A549 (cell line): ENCODE measurements at regions not wholly inside any gene's neighbourhood (a gene's known extent, or its start where the extent isn't known, plus 50 kb on each side); places are given as distances from the start of the nearest gene placed in this dataset.

Experiments used
- ATAC-seq, 2 experiments: fragments of 200-7000 bp in 1 of 2; fragments of >200 bp in 1 of 2; cut with Nextera tagmentation in 1 of 2; cut with Tn5 transposase in 1 of 2; 3 replicates each; pipeline versions ENCODE4 v1.8.0 to v1.9.1; 2018 to 2020; ENCODE audit warnings: mild to moderate bottlenecking in 1 of 2, moderate library complexity in 1 of 2
- CTCF ChIA-PET: fragments of 300-600 bp; sonication (Branson Sonifier 250); formaldehyde crosslinking; extraction: SDS; loops from one replicate; lab custom pipeline; 2021; ENCODE audit warnings: antibody characterized with exemption, inconsistent platforms; lab: Yijun Ruan, JAX
- POLR2A ChIA-PET: fragments of 350-600 bp; formaldehyde crosslinking; extraction: SDS; loops from one replicate; lab custom pipeline; 2021; ENCODE audit warnings: antibody characterized with exemption, inconsistent platforms; lab: Yijun Ruan, JAX
- DNase-seq, 2 experiments: peaks; one replicate each; pipeline versions ENCODE4 v3.0.0 to v3.0.0-alpha.2; 2011 to 2016; ENCODE audit warnings: low read depth in 1 of 2, low spot score in 1 of 2
- FAIRE-seq: peaks from 2 replicates; lab custom pipeline; 2011; peaks lifted over from hg19 to GRCh38; lab: Jason Lieb, UNC
- H3K27ac ChIP-seq, 2 experiments: fragments of >200 bp; sonication (Bioruptor Twin); formaldehyde crosslinking; 3 replicates each; pipeline ENCODE4 v1.5.1; 2016 to 2017
- H3K4me1 ChIP-seq: fragments of >200 bp; sonication (Bioruptor Twin); formaldehyde crosslinking; 3 replicates; pipeline ENCODE4 v1.6.1; 2016
- H3K4me2 ChIP-seq: fragments of >200 bp; sonication (Bioruptor Twin); formaldehyde crosslinking; 3 replicates; pipeline ENCODE4 v1.6.1; 2016
- H3K4me3 ChIP-seq: fragments of >200 bp; sonication (Bioruptor Twin); formaldehyde crosslinking; 3 replicates; pipeline ENCODE4 v1.5.1; 2016
- H3K9me3 ChIP-seq: fragments of >200 bp; sonication (Bioruptor Twin); formaldehyde crosslinking; 3 replicates; pipeline ENCODE4 v1.6.1; 2016
- ATOH8 ChIP-seq: fragments of 250-450 bp; sonication (Bioruptor Pico); IDR thresholded peaks from 2 replicates; pipeline ENCODE4 v1.5.0; 2020; ENCODE audit warnings: low read depth, mild to moderate bottlenecking, moderate library complexity
- BHLHE40 ChIP-seq: IDR thresholded peaks from 2 replicates; pipeline ENCODE4 v1.6.1; 2012; ENCODE audit warnings: low read depth, low read length, inconsistent platforms
- CBX8 ChIP-seq: fragments of 200-600 bp; sonication (generic); IDR thresholded peaks from 2 replicates; pipeline ENCODE4 v1.6.1; 2016
- CEBPB ChIP-seq, 2 experiments: fragments of >200 bp in 1 of 2; sonication (Bioruptor Twin) in 1 of 2; formaldehyde crosslinking in 1 of 2; IDR thresholded peaks; 2 replicates each; pipeline ENCODE4 v1.6.1; 2012 to 2016
- CHD2 ChIP-seq: fragments of 150-350 bp; IDR thresholded peaks from 2 replicates; pipeline ENCODE4 v1.6.1; 2014; ENCODE audit warnings: low read length; ENCODE audit not compliant: partially characterized antibody
- CHD4 ChIP-seq: fragments of 200-600 bp; sonication (generic); IDR thresholded peaks from 2 replicates; pipeline ENCODE4 v1.6.1; 2016; ENCODE audit warnings: antibody characterized with exemption, mild to moderate bottlenecking, borderline replicate concordance
- EHF ChIP-seq: fragments of 250-450 bp; sonication (Bioruptor Pico); IDR thresholded peaks from 2 replicates; pipeline ENCODE4 v1.5.0; 2020; ENCODE audit warnings: mild to moderate bottlenecking
- EP300 ChIP-seq, 2 experiments: fragments of >200 bp; sonication (Bioruptor Twin); formaldehyde crosslinking; IDR thresholded peaks; 2 replicates in 1 of 2; 3 replicates in 1 of 2; pipeline ENCODE4 v1.6.1; 2016 to 2017
- HEYL ChIP-seq: fragments of 250-450 bp; sonication (Bioruptor Pico); IDR thresholded peaks from 2 replicates; pipeline ENCODE4 v1.8.0; 2021; ENCODE audit warnings: mild to moderate bottlenecking, moderate library complexity
- HOXA7 ChIP-seq: fragments of 250-450 bp; sonication (Bioruptor Pico); IDR thresholded peaks from 2 replicates; pipeline ENCODE4 v1.5.0; 2020; ENCODE audit warnings: mild to moderate bottlenecking, moderate library complexity
- HOXB13 ChIP-seq: fragments of 250-450 bp; sonication (Bioruptor Pico); IDR thresholded peaks from 2 replicates; pipeline ENCODE4 v1.5.0; 2020; ENCODE audit warnings: low read depth, mild to moderate bottlenecking, moderate library complexity
- JUN ChIP-seq, 2 experiments: fragments of >200 bp; sonication (Bioruptor Twin); formaldehyde crosslinking; IDR thresholded peaks; 2 replicates in 1 of 2; 3 replicates in 1 of 2; pipeline ENCODE4 v1.6.1; 2016 to 2017
- JUNB ChIP-seq: fragments of >200 bp; sonication (Bioruptor Twin); formaldehyde crosslinking; IDR thresholded peaks from 2 replicates; pipeline ENCODE4 v1.6.1; 2016
- MAFK ChIP-seq: fragments of 450-650 bp; IDR thresholded peaks from 2 replicates; pipeline ENCODE4 v1.6.1; 2014; ENCODE audit not compliant: partially characterized antibody
- MAX ChIP-seq: IDR thresholded peaks from 2 replicates; pipeline ENCODE4 v1.6.1; 2012
- NFE2L2 ChIP-seq: fragments of 150-350 bp; conservative IDR thresholded peaks from 2 replicates; pipeline ENCODE4 v1.6.1; 2014; ENCODE audit warnings: low read length
- NPAS2 ChIP-seq: fragments of 250-450 bp; sonication (Bioruptor Pico); IDR thresholded peaks from 2 replicates; pipeline ENCODE4 v1.8.0; 2022; ENCODE audit warnings: mild to moderate bottlenecking, moderate library complexity, borderline replicate concordance
- PHF8 ChIP-seq: fragments of 200-600 bp; sonication (generic); IDR thresholded peaks from 2 replicates; pipeline ENCODE4 v1.6.1; 2016; ENCODE audit warnings: low read depth, mild to moderate bottlenecking, antibody characterized with exemption, moderate library complexity, borderline replicate concordance
- RAD21 ChIP-seq, 2 experiments: fragments of >200 bp in 1 of 2; sonication (Bioruptor Twin) in 1 of 2; formaldehyde crosslinking in 1 of 2; IDR thresholded peaks in 1 of 2; conservative IDR thresholded peaks in 1 of 2; 2 replicates in 1 of 2; 3 replicates in 1 of 2; pipeline ENCODE4 v1.6.1; 2012 to 2018; ENCODE audit warnings: inconsistent platforms in 1 of 2
- RARB ChIP-seq: fragments of 250-450 bp; sonication (Bioruptor Pico); IDR thresholded peaks from 2 replicates; pipeline ENCODE4 v1.8.0; 2021; ENCODE audit warnings: mild to moderate bottlenecking, moderate library complexity
- RCOR1 ChIP-seq: fragments of 150-350 bp; IDR thresholded peaks from 2 replicates; pipeline ENCODE4 v1.6.1; 2014; ENCODE audit warnings: antibody characterized with exemption, low read length, low read depth
- RNF2 ChIP-seq: fragments of 200-600 bp; sonication (generic); IDR thresholded peaks from 2 replicates; pipeline ENCODE4 v1.6.1; 2016; ENCODE audit warnings: low read depth, mild to moderate bottlenecking, antibody characterized with exemption, moderate library complexity, borderline replicate concordance
- SMC3 ChIP-seq: fragments of >200 bp; sonication (Bioruptor Twin); formaldehyde crosslinking; IDR thresholded peaks from 3 replicates; pipeline ENCODE4 v1.6.1; 2018; ENCODE audit warnings: inconsistent platforms
- USF2 ChIP-seq: fragments of 450-650 bp; IDR thresholded peaks from 2 replicates; pipeline ENCODE4 v1.6.1; 2014; ENCODE audit warnings: antibody characterized with exemption
- ZSCAN20 ChIP-seq: fragments of 250-450 bp; sonication (Bioruptor Pico); IDR thresholded peaks from 2 replicates; pipeline ENCODE4 v1.8.0; 2022; ENCODE audit warnings: mild to moderate bottlenecking, moderate library complexity
- WGBS: methylation state at CpG from one replicate; pipeline ENCODE4 v1.1.6; 2017; ENCODE audit errors: missing lambda C conversion rate; 5-methylcytosine and 5-hydroxymethylcytosine counted together
- TF ChIP-seq, protein P1 (sequence below): IDR thresholded peaks from 2 replicates; pipeline ENCODE4 v1.6.1; 2012

GRCh38 chr12:87804386-87804785 lies 224.8 kb downstream of the C12orf50 start:
- WGBS = 0% methylated on average over 1 of the region's 1 CpG
- H3K4me3 ChIP-seq = peak overlapping the region; percentile 29
- peak overlapping the region; percentile 90 for H3K4me2 ChIP-seq
- H3K9me3 ChIP-seq = 0 out of 3 replicates have a peak, but pooled peaks cover 4% of the 10 kb centered on the region
- no peak for DNase-seq
- no peak for ATAC-seq
- ChIA-PET CTCF (no interaction called here), POLR2A (no interaction called here)
- peaks cover 77% of the 10 kb centered on the region for H3K4me1 ChIP-seq
- TF ChIP-seq BHLHE40 = no peak
- TF ChIP-seq HOXB13 (CRISPR knock-in tag) = no peak
- TF ChIP-seq USF2 = no peak
- no peak for TF ChIP-seq RNF2
- no peak for TF ChIP-seq CHD2
- TF ChIP-seq EP300 (IDR thresholded peaks at IDR 0.05) = no peak
- no peak for TF ChIP-seq ZSCAN20 (CRISPR knock-in tag)
- FAIRE-seq = no peak
- H3K27ac ChIP-seq = peak overlapping the region; percentile 84 to 87

DNA sequence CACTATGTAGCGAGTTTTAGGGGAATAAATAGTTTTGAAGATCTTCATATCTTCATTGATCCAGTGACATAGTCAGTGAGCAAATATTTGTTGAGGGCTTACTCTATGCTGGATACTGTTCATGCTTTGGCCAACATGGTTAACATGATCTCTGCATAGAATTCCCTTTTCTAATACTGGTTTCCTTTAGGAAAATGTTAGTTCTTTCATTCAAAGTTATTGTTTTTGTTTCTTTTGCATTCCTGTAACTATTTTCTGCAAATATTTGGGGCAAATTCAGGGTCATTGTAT lies 226.5 kb downstream of the C12orf50 start:
- no peak for TF ChIP-seq MAFK
- no peak for TF ChIP-seq NPAS2
- no peak for TF ChIP-seq SMC3
- TF ChIP-seq CBX8 = no peak
- no peak for TF ChIP-seq HEYL (CRISPR knock-in tag)
- TF ChIP-seq EHF (CRISPR knock-in tag) = no peak
- TF ChIP-seq ZSCAN20 (CRISPR knock-in tag) = no peak
- TF ChIP-seq HOXA7 (CRISPR knock-in tag) = no peak
- TF ChIP-seq ATOH8 (CRISPR knock-in tag) = no peak
- TF ChIP-seq RARB (CRISPR knock-in tag) = no peak
- no peak for TF ChIP-seq JUN (IDR thresholded peaks at IDR 0.05)
- TF ChIP-seq RCOR1 = no peak
- TF ChIP-seq NFE2L2 = no peak
- peak overlapping the region; percentile 84 to 88 for H3K27ac ChIP-seq
- peaks cover 81% of the 10 kb centered on the region for H3K4me1 ChIP-seq
- WGBS = 19% methylated on average over 1 of the region's 1 CpG
- CTCF ChIA-PET = interaction anchor here (1.2 to 2.2 kb wide), 2 partner anchors 46 kb away, joined by 4 to 6 read pairs; no protein-coding TSS in a partner anchor
- peak overlapping the region; percentile 90 for H3K4me2 ChIP-seq
- POLR2A ChIA-PET = interaction anchor here (1.2 kb wide), 1 partner anchor 234 kb away, joined by 3 read pairs; no protein-coding TSS in a partner anchor
- H3K4me3 ChIP-seq = peak overlapping the region; percentile 30; the same call in 2 of the 3 replicates
- FAIRE-seq (peak; percentile 68), ATAC-seq (peak; percentile 42 to 67; a peak in 4 of 6 replicates), DNase-seq (peak in 1 of 2 experiments; percentile 45)
- H3K9me3 ChIP-seq = 0 out of 3 replicates have a peak, but pooled peaks cover 4% of the 10 kb centered on the region

GRCh38 chr12:87801860-87802720 lies 227.1 kb downstream of the C12orf50 start:
- Histone ChIP-seq H3K4me3 (peak overlapping the region; percentile 30), H3K27ac (peak overlapping the region; percentile 84 to 88), H3K9me3 (0 out of 3 replicates have a peak, but pooled peaks cover 4% of the 10 kb centered on the region), H3K4me1 (peaks cover 81% of the 10 kb centered on the region), H3K4me2 (peak overlapping the region; percentile 90)
- peak; percentile 77 for FAIRE-seq
- ChIA-PET POLR2A (no interaction called here), CTCF (interaction anchor here (0.7 to 2.2 kb wide), 2 partner anchors 46 kb away, joined by 3 to 6 read pairs; no protein-coding TSS in a partner anchor)
- 9% methylated on average over 4 of the region's 4 CpGs for WGBS
- peak in 1 of 2 experiments; percentile 57 for DNase-seq
- peak; percentile 34 to 60; a peak in 1 of 5 replicates for TF ChIP-seq EP300 (IDR thresholded peaks at IDR 0.05)
- 0 out of 2 replicates have a peak, but pooled peaks have one; percentile 6 for TF ChIP-seq MAX
- peak; percentile 60; the same call in 1 of the 2 replicates for TF ChIP-seq JUNB
- no peak for TF ChIP-seq PHF8
- TF ChIP-seq HOXA7 (CRISPR knock-in tag) = no peak
- TF ChIP-seq CHD4 = no peak
- TF ChIP-seq SMC3 = peak; percentile 29; the same call in 1 of the 3 replicates
- TF ChIP-seq, protein P1, sequence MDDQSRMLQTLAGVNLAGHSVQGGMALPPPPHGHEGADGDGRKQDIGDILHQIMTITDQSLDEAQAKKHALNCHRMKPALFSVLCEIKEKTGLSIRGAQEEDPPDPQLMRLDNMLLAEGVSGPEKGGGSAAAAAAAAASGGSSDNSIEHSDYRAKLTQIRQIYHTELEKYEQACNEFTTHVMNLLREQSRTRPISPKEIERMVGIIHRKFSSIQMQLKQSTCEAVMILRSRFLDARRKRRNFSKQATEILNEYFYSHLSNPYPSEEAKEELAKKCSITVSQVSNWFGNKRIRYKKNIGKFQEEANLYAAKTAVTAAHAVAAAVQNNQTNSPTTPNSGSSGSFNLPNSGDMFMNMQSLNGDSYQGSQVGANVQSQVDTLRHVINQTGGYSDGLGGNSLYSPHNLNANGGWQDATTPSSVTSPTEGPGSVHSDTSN = no peak
- peak; percentile 45 to 55; a peak in 3 of 5 replicates for TF ChIP-seq JUN (IDR thresholded peaks at IDR 0.05)
- peak in 1 of 2 experiments; percentile 30; a peak in 1 of 4 replicates for TF ChIP-seq CEBPB (IDR thresholded peaks at IDR 0.05)
- peak; percentile 85 for TF ChIP-seq MAFK
- TF ChIP-seq RAD21 (conservative IDR thresholded peaks at IDR 0.05 in 1 of 2, IDR thresholded peaks at IDR 0.05 in 1 of 2) = peak in 1 of 2 experiments; percentile 26; a peak in 1 of 5 replicates
- ATAC-seq = peak; percentile 67 to 68; a peak in 5 of 6 replicates
